ENCODE measurements at regions not wholly inside any gene's neighbourhood (a gene's known extent, or its start where the extent isn't known, plus 50 kb on each side); places are given as distances from the start of the nearest gene placed in this dataset.

DNA sequence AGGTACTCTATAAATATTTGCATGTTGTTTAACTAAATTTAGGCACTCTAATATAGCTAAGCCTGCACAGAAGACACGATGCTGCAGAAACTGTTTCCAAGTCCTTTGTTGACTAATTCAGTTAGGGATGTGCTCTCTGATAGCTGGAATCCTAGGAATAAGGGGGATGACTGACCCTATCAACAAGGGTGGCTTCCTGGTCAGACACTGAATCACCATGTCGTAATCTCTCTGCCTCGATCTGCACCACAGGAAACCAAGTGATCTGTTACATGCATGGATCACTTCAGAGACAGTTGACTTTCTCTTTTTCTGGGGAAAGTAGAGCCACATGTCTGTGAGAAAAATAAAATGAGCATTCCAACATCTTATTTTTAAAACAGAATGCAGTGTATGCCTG, 169.1 kb downstream of the GUCY2F start:
- DNase-seq, result no peak

DNA sequence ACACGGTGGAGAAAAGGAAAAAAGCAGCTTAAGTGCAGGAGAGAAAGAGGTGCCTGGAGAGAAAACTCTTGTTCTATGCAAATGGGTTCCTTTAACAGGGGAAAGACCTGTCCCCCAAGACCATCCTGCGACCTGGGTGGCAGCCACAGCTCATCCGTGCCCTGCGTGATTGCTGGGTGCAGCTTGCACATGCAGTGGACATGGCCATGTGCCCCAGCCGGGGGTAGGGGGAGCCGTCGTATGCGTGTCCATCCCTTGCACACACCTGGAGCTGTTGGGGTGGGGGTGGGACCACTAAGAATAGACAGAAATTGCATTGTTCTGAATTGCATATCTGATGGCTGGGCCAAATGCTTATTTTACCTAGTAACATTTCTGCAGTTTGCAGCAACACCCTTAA, 171.9 kb downstream of the GUCY2F start:
- no peak for DNase-seq

DNA sequence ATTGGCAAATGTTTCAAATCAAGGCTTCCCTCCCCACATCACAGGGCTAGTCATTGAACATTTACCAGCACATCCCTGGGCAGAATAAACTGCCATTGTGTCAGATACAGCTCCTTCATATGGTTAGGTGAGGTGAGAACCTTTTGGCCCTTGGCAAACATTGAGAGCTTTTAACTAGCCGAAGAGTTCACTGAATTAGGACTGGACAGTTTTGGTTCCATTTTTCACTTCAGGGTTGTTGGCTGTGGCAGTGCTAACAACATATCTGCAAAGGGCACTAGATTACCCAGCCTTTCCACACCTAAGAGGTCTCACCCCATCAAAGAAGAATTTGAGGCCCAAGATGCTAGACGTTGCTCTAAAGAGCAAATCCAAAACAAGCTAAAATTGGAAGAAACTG, 180.7 kb downstream of the GUCY2F start:
- no peak for DNase-seq

DNA sequence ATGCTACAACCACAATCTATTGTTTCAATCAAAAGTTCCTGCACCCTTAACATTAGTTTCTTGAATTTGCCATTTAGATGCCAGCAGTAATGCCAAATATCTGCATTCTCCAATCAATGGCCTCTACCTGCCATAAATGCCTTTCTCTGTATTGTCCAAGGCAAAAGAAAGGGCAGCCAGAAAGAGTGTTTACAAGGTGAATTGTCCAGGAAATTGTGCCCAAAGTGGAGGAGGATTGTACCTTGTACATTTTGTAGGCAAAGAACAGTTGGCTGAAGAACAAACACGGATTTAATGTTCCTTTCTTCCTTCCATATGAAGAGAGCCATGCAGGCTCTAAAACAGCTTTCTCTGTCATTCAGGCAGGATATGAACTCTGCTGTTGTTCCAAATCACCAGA, 181.5 kb downstream of the GUCY2F start:
- DNase-seq, result no peak

DNA sequence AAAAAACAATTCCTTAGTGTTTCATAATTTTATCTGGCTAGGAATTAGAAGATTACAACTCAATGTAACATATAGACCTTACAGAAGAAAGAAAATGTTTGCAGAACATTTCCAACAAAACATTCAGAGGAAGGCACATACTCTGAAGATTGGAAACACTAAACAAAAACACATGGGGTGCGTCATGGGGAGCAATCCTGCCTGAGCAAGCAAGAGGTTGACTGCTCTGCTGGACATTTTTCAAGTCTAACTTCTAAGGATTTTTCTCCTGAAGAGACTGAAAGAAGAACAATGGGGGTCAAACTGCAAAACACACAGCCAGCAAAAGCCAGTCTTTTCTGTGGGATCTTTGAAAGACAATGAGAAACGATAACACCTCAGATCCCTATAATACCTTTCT, 182.8 kb downstream of the GUCY2F start:
- no peak for DNase-seq

DNA sequence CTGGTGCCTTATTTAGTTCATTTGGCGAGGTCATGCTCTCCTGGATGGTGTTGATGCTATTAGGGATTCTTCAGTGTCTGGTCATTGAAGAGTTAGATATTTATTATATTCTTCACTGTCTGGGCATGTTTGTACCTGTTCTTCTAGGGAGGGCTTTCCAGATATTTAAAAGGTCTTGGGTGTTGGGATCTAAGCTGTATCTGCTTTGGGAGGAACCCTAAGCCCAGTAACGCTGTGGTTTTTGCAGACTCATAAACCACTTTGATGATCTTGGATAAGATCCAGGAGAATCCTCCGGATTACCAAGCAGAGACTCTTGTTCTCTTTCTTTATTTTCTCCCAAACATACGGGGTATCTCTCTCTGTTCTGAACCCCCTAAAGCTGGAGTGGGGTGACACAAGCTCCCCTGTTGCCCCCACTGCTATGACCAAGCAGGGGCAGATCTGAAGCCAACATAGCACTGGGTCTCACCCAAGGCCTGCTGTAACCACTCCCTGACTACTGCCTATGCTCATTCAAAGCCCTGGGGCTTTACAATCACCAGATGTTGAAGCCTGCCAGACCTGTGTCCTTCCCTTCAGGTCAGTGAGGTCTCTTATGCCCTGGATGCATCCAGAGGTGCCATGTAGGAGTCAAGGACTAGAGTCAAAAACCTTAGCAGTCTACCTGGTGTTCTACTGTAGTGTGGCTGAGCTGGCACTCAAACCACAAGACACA, 187.6 kb downstream of the GUCY2F start:
- DNase-seq, result no peak

DNA sequence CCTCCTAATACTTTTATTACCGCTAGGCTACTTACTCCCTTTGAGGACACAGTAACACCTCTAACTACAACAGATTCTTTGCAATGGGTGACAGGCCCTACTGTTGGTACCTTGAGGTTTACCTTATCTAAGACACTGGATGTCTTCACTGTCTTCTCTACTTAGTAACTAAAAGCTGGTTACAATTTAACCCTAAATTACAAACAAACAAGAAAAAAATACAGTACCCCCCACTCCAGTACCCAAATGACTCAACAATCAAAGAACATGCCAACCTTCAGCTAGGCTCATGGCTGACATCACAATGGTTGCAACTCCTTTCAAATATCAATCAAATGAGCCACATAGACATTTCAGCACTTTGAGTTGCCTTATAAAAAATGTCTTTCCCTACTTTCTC, 198.0 kb downstream of the GUCY2F start:
- DNase-seq, result no peak

DNA sequence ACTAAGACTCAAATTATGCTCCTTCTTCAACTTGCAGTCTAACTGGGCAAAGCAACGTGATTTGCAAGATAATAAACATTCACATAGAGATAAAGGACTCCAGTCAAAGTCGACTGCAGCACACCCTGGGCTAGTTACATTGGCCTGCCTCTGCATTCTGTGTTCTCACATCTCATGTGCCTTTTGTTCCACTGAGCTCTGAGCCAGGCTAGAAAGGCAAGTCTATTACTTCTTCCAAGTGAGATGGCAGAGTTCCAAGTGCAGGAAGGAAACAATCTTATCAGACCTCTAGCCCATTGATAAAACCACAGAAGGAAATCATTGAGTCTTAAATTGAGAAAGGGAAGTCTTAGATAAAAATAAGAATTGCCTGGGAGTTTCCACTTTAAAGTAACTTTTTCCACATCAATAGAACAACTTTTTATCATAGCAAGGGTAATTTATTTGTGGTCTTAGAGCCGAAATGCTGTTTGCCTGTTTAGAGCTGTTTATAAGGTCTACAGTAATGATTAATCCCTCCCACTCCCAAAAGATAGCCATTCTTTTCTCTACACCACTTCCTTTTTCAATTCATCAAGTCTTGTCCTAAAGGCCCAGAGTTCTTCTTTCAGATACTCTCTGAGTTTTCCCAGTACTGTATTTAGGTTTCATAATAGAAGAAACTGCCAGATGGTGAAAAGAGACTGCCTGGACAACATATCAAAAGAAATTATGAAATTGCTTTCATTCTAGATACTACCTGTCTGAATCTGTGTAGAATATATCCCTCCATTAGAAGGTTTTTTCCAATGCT, 200.2 kb downstream of the GUCY2F start:
- no peak for DNase-seq

DNA sequence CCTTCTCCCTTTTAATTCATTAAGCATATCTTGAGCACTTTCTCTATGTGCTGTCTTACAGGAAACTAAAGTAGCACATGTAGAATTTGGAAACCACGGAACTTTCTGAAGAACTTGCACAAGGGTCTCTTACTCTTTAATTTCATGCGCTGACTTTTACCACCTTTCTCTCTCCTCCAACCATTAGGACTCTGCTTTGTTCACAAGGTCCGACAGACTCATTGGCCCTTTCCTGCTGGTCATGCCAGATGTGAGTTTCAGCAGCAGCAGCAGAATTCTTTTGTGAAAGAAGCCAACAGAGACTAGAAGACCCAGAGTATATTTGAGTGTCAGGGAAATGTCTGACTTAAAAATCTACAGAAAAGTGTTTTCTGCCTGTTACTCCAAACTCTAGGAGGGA, 207.1 kb downstream of the GUCY2F start:
- DNase-seq, result no peak

DNA sequence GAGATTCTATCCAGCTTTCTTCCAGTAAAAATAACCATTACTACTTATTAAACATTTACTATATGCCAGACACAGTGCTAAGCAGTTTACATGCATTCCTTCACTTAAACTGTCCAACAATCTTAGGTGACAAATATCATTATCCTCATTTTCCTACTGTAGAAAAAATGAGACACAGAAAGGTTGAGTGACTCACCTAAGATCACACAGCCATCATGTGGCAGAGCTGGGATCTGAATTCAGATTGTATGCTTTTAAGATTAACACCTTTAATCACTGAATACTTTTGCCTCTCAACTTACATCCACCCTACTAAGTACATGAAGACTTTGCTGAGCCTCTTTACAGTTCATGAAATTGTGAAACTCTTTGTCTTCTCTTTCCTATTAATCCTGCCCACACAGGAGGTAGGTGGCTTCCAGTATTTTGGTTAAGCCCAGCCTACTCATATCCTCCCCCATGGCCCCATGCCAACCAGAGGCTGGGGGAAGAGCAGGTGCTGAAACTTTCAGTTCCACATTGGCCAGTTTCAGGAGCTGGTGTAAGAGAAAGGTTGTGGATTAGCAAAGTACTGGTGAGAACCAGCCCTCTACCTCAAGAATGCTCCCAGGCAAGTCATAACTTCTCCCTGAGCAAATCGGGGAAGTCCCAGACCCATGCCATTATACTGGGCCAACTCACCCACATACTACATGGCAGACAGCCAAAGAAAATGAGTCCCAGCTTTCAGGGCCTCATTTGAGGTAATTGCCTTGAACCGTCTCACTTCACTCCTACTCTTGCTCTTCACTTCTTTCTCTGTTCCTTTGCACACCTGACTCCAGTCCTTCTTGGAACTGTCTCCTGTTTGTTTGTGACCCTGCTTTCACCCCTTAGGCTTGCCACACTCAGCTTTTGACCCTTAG, 211.1 kb downstream of the GUCY2F start:
- DNase-seq, result no peak

DNA sequence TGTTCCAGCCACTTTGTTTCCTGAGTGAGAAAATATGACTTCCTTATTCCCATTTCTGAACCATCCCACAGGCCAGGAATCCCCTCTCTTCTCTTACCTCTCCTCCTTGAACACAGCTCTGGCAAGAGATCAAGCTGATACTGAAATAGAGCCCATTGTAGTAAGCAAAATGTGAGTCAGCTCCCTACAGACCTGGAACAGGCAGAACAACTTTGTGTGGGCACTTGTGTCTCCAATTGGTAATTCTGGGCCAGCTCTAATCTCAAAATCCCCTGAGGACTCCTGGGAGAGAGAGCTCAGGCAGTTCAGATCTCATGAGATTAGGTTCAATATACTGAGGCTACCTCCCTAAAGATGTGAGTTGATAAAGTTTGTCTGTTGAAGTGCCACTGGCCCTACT, 213.5 kb downstream of the GUCY2F start:
- no peak for DNase-seq

DNA sequence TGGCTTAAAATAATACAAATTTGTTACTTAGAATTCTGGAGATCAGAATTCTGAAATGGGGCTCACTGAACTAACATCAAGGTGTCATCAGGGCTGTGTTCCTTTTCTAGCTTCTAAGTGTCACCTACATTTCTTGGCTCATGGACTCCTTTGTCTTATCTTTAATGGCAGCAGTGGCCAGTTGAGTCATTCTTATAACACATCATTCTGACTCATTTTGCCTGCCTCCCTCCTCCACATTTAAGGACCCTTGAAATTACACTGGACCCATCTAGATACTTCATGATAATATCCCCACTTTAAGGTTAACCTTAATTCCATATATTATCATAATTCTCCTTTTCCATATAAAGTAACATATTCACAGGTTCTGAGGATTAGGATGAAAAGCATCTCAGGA, 215.9 kb downstream of the GUCY2F start:
- no peak for DNase-seq

DNA sequence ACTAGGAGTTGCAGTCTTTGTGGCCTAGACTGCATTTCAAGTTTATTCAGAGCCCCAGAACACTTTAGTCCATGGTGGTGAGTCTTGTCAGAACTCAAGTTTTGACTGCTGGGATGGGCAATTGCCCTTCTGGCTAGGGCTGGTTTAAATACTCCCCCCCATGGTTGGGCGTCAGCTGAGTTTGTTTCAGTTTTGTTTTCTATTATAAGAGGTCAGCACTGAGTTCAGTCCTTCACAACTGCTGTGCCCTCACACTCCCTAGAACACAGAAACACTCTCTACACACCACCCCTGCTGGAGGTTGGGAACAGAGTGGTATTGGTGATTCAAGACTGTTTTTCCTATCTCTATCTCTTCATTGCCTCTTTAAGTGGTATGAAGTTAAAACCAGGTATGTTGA, 217.0 kb downstream of the GUCY2F start:
- no peak for DNase-seq

DNA sequence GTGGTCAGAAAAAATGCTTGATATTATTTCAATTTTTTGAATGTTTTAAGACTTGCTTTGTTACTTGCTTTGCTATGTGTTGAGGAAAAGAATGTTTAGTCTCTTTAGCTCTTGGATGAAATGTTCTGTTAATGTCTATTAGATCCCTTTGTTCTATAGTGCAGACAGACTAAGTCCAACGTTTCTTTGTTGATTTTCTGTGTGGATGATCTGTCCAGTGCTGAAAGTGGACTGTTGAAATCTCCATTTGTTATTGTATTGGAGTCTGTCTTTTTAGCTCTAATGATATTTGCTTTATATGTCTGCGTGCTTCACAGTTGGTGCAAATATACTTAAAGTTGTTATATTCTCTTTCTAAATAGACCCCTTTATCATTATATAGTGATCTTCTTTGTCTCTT, 220.6 kb downstream of the GUCY2F start:
- no peak for DNase-seq

DNA sequence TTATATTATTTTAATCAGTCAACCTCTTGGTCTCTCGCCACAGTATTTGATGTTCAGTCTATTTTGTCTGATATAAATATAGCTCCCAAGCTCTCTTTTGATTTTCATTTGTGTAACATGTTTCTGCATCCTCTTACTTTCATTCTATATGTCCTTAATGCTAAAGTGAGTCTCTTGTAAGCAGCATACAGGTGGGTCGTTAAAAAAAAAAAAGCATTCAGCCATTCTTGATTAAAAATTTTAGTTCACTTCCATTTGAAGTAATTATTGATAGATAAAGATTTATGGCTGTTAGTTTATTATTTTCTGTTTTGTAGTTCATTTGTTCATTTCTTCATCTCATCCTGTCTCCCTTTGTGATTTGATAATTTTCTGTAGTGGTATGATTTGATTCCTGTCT, 229.1 kb downstream of the GUCY2F start:
- no peak for DNase-seq

DNA sequence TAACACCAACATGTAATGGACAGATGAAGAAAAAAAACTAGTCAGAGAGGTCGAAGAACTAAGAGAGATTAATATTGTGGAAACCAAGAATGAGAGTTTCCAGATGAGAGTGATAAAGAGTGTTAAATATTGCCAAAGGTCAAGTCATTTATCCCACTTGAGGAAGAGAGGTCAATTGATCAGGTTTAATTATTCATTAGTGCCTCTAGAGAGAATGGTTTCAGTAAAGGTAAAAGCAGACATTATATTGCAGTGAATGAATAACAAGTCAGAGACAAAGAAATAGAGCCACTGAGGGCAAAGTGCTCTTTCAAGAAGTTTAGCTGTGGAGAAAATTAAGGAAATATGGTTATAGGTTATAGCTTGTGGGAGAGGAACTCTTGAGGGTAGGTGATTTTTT, 263.1 kb downstream of the GUCY2F start:
- DNase-seq, result no peak

DNA sequence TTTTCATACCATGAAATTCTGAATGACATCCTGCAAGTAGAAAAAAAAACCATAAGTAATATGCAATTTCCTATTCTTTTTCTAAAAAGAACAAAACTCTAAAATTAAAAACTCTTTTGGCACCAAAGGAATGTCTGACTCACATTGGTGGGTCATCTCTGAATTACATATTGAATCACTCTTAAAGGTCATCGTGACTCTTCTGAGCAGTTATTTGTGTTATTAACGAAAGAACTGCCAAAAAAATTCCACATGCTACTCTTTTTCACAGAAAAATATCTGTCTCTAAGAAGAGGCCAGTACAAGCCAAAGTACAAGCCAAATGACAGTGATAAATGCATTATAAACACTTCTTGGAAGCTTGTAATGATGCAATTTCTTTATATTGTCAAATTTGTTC, 282.2 kb downstream of the GUCY2F start:
- no peak for DNase-seq

DNA sequence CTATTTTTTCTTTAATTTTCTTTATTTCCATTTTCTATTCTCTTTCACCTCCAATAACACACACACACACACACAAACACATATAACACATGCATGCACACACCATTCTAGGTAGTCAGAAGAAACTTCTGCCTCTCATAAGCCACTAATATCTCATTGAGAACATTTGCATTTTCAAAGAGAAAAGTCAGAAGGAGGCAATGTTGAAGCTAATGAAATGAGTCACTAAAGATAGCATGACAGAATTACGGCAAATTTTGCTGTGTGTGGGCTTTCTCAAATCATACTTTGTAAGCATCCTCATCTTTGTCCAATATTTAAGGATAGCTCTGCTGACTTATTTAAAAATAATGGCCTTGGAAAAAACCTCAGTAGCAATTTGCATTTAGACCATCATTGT, 291.3 kb downstream of the GUCY2F start:
- DNase-seq, result no peak

DNA sequence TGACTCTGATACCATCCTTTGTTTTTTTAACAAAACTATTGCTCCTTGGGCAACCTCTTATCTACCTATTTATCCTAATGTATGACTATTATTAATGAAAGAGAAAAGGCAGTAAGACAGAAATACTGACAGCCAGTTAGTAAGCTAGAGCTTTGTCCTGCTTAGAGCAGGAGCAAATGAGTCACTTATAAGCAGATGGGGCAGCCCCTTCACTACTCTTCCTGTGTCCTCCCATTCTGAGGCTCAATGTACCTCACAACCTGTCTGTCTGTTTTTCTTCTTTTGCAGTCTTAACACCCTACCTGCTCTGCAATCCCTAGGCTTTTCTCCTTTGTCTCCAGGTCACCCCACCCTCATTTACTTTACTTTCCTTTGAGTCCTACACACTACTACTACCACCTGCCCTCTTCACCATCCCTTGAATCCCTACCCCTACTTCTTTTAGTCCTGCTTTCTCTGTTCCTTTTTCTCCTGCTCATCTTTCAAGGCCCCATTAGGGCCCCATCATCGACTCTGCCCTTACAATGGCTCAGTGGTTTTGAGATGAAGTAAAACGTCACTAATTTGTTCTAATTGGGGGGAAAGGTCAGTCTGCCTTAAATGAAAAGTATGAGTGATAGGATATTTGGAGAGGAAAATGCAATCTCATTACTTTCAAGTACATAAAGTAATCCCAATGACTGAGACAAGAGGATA, 294.3 kb downstream of the GUCY2F start:
- DNase-seq, result no peak

DNA sequence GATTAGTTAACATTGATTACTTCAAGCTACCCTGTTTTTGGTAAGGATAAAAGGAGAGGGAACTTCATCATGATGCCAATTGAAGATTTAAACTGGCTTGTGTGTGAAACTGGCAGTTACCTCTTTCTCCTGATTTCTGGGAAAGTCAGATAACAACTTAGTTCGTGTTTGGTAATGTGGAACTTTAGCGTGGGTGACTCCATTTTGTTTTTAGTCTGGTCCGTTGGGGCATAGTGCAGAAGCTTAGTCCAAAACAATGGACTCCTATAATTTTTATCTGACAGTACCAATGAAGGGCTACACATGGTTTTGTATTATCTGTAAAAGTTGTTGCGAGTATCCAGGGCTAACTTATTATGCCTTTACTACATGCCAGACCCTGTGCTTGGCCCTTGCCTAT, 294.9 kb downstream of the GUCY2F start:
- DNase-seq, result no peak

DNA sequence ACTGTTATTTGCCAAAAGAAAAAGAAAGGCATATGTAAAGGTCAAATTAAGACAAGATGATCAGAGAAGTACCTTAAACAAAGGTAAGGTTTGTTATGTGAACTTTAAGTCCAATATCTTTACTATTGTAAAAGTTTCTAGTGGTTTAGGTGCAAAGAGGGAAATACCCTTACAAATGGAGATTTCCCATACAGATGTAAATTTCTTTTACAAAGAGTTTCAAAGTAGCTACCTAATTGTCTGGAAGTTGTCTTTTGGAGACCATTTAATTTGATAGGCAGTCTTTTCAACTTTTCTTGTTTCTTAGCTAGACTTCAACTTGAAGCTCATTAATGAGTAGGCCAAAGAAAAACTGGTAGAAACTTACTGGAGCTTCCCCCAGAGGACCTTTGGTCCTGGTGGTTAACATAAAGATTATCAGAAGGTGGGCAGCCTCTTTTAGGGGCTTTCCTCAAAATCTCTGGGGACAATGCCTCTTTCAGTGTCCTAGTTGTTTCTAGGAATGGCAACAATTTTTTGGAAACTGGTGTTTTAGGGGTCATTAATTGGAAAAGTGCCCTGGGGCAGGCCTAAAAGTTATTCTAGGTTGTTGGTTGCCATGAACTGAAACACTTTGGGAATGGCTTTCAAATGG, 297.3 kb downstream of the GUCY2F start:
- no peak for DNase-seq

DNA sequence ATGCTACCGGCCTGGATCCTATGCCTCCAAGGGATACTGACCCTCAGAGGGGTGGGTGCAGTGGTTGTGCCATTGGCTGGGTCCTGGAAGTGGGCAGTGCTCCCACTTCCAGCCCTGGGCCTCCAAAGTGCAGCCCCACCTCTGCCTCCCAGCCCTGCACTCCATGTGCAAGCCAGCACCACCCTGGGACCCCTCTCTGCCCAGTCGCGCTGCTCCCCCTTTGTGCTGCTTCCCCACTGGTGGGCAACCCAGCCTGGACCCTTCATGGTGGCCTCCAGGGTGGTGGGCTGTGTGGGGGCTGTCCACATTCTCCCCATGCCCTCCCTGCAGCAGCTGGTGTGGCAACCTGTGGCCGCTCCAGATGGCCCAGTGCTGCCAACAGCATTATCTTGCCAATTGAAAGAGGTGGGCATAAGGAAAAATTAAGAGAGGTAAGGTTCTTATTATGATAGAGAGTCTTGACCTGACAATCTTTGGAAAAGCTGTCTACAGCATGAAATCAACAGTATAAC, 309.7 kb downstream of the GUCY2F start:
- DNase-seq, result no peak
